Neural progenitor cell (in vitro differentiated cells): ENCODE measurements at regions not wholly inside any gene's neighbourhood (a gene's known extent, or its start where the extent isn't known, plus 50 kb on each side); places are given as distances from the start of the nearest gene placed in this dataset.

Experiments used
- EZH2 ChIP-seq: fragments of 200-600 bp; sonication (generic); IDR thresholded peaks from 2 replicates; pipeline ENCODE4 v1.6.1; 2017; ENCODE audit warnings: antibody characterized with exemption, mild to moderate bottlenecking, moderate library complexity
- EZH2phosphoT487 ChIP-seq: fragments of 200-600 bp; sonication (generic); IDR thresholded peaks from 2 replicates; pipeline ENCODE4 v1.6.1; 2017; ENCODE audit warnings: antibody characterized with exemption
- TF ChIP-seq, protein P1 (sequence below): fragments of 200-600 bp; sonication (generic); IDR thresholded peaks from 2 replicates; pipeline ENCODE4 v1.5.1; 2017; ENCODE audit warnings: antibody characterized with exemption, mild to moderate bottlenecking

- TF ChIP-seq, protein P1, sequence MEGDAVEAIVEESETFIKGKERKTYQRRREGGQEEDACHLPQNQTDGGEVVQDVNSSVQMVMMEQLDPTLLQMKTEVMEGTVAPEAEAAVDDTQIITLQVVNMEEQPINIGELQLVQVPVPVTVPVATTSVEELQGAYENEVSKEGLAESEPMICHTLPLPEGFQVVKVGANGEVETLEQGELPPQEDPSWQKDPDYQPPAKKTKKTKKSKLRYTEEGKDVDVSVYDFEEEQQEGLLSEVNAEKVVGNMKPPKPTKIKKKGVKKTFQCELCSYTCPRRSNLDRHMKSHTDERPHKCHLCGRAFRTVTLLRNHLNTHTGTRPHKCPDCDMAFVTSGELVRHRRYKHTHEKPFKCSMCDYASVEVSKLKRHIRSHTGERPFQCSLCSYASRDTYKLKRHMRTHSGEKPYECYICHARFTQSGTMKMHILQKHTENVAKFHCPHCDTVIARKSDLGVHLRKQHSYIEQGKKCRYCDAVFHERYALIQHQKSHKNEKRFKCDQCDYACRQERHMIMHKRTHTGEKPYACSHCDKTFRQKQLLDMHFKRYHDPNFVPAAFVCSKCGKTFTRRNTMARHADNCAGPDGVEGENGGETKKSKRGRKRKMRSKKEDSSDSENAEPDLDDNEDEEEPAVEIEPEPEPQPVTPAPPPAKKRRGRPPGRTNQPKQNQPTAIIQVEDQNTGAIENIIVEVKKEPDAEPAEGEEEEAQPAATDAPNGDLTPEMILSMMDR = no peak
- TF ChIP-seq EZH2 (no peak), EZH2phosphoT487 (no peak)
These were observed 191.9 kb upstream of the CHAC2 start for GRCh38 chr2:53575721-53576124.
